K562 (cell line): ENCODE measurements at regions not wholly inside any gene's neighbourhood (a gene's known extent, or its start where the extent isn't known, plus 50 kb on each side); places are given as distances from the start of the nearest gene placed in this dataset.

ENCODE experiments used
- ATF6 ChIP-seq: sonication (generic); formaldehyde crosslinking; IDR thresholded peaks from 2 replicates; pipeline ENCODE4 v1.4.0; 2020; ENCODE audit warnings: mild to moderate bottlenecking, missing genetic modification reagents
- DDX20 ChIP-seq: fragments of 450-650 bp; IDR thresholded peaks from 2 replicates; pipeline ENCODE4 v1.6.1; 2016; ENCODE audit warnings: missing genetic modification characterization, low read depth, mild to moderate bottlenecking, missing compliant biosample characterization, moderate library complexity
- KAT7 ChIP-seq: sonication (generic); formaldehyde crosslinking; IDR thresholded peaks from 2 replicates; pipeline ENCODE4 v1.8.0; 2022; ENCODE audit warnings: missing genetic modification reagents, mild to moderate bottlenecking, borderline replicate concordance
- MAFK ChIP-seq: IDR thresholded peaks from 2 replicates; pipeline ENCODE4 v1.6.1; 2011; ENCODE audit warnings: low read length, improper control_type of control experiment
- NBN ChIP-seq: fragments of 450-650 bp; IDR thresholded peaks from 2 replicates; pipeline ENCODE4 v1.6.1; 2016; ENCODE audit warnings: low read depth, mild to moderate bottlenecking
- NFRKB ChIP-seq: fragments of 450-650 bp; IDR thresholded peaks from 2 replicates; pipeline ENCODE4 v1.6.1; 2016; ENCODE audit warnings: low read depth
- PML ChIP-seq: IDR thresholded peaks from 2 replicates; pipeline ENCODE4 v1.6.1; 2012; ENCODE audit warnings: low read length, inconsistent platforms
- ZBTB11 ChIP-seq, 3 experiments: fragments of 200-800 bp in 1 of 3; fragments of 250-450 bp in 1 of 3; fragments of 450-650 bp in 1 of 3; sonication (Bioruptor Pico) in 1 of 3; sonication (Bioruptor generic) in 1 of 3; formaldehyde crosslinking in 1 of 3; IDR thresholded peaks; 2 replicates each; pipeline versions ENCODE4 v1.6.1 to v1.8.0; 2016 to 2022; ENCODE audit warnings: mild to moderate bottlenecking in 2 of 3, missing genetic modification characterization in 2 of 3, missing compliant biosample characterization in 1 of 3, moderate library complexity in 1 of 3
- TF ChIP-seq, protein P1 (sequence below): sonication (generic); formaldehyde crosslinking; IDR thresholded peaks from 2 replicates; pipeline ENCODE4 v1.8.1; 2022; ENCODE audit warnings: missing genetic modification reagents
- TF ChIP-seq, protein P2 (sequence below), 3 experiments: IDR thresholded peaks in 2 of 3; conservative IDR thresholded peaks in 1 of 3; 2 replicates each; pipeline ENCODE4 v1.5.1; 2011 to 2012; ENCODE audit warnings: low read length in 3 of 3, mild to moderate bottlenecking in 3 of 3, control low read depth in 2 of 3, improper control_type of control experiment in 1 of 3, inconsistent platforms in 1 of 3, low read depth in 1 of 3, mixed read lengths in 1 of 3, moderate library complexity in 1 of 3; ENCODE audit not compliant: insufficient read depth in 2 of 3
- TF ChIP-seq, protein P3 (sequence below): fragments of 250-450 bp; sonication (Bioruptor Pico); IDR thresholded peaks from 2 replicates; pipeline ENCODE4 v1.4.0; 2020

DNA sequence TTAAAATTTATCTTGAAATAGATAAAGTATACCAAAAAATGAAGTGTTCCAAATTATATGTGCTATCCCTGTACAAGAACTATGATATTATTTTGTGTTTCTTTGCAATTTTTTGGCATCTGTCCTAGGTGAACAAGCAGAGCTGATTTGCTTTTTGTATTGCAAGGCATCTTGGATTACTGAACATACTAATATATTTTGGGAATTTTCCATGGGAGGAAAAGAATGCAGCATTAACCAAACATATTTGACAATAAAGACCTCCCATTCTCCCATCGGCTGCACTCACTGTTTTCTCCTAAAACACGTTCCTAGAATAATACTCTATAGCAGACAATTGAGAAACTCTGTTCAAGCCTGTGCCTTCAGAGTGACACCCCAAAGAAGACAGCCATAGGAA, 265.1 kb upstream of the ALCAM start:
- TF ChIP-seq KAT7 (CRISPR knock-in tag) (no peak), DDX20 (tag) (no peak), ATF6 (CRISPR knock-in tag) (no peak), NFRKB (no peak), NBN (no peak), MAFK (no peak), ZBTB11 (CRISPR knock-in tag; IDR thresholded peaks at IDR 0.05) (no peak), PML (no peak)
- TF ChIP-seq, protein P1, sequence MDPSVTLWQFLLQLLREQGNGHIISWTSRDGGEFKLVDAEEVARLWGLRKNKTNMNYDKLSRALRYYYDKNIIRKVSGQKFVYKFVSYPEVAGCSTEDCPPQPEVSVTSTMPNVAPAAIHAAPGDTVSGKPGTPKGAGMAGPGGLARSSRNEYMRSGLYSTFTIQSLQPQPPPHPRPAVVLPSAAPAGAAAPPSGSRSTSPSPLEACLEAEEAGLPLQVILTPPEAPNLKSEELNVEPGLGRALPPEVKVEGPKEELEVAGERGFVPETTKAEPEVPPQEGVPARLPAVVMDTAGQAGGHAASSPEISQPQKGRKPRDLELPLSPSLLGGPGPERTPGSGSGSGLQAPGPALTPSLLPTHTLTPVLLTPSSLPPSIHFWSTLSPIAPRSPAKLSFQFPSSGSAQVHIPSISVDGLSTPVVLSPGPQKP (CRISPR knock-in tag) = no peak
- TF ChIP-seq, protein P2, sequence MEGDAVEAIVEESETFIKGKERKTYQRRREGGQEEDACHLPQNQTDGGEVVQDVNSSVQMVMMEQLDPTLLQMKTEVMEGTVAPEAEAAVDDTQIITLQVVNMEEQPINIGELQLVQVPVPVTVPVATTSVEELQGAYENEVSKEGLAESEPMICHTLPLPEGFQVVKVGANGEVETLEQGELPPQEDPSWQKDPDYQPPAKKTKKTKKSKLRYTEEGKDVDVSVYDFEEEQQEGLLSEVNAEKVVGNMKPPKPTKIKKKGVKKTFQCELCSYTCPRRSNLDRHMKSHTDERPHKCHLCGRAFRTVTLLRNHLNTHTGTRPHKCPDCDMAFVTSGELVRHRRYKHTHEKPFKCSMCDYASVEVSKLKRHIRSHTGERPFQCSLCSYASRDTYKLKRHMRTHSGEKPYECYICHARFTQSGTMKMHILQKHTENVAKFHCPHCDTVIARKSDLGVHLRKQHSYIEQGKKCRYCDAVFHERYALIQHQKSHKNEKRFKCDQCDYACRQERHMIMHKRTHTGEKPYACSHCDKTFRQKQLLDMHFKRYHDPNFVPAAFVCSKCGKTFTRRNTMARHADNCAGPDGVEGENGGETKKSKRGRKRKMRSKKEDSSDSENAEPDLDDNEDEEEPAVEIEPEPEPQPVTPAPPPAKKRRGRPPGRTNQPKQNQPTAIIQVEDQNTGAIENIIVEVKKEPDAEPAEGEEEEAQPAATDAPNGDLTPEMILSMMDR (IDR thresholded peaks at IDR 0.05 in 2 of 3, conservative IDR thresholded peaks at IDR 0.05 in 1 of 3; ENCODE audit: insufficient read depth in 2 of 3, low read depth in 1 of 3, low read length in 3 of 3) = no peak
- TF ChIP-seq, protein P3, sequence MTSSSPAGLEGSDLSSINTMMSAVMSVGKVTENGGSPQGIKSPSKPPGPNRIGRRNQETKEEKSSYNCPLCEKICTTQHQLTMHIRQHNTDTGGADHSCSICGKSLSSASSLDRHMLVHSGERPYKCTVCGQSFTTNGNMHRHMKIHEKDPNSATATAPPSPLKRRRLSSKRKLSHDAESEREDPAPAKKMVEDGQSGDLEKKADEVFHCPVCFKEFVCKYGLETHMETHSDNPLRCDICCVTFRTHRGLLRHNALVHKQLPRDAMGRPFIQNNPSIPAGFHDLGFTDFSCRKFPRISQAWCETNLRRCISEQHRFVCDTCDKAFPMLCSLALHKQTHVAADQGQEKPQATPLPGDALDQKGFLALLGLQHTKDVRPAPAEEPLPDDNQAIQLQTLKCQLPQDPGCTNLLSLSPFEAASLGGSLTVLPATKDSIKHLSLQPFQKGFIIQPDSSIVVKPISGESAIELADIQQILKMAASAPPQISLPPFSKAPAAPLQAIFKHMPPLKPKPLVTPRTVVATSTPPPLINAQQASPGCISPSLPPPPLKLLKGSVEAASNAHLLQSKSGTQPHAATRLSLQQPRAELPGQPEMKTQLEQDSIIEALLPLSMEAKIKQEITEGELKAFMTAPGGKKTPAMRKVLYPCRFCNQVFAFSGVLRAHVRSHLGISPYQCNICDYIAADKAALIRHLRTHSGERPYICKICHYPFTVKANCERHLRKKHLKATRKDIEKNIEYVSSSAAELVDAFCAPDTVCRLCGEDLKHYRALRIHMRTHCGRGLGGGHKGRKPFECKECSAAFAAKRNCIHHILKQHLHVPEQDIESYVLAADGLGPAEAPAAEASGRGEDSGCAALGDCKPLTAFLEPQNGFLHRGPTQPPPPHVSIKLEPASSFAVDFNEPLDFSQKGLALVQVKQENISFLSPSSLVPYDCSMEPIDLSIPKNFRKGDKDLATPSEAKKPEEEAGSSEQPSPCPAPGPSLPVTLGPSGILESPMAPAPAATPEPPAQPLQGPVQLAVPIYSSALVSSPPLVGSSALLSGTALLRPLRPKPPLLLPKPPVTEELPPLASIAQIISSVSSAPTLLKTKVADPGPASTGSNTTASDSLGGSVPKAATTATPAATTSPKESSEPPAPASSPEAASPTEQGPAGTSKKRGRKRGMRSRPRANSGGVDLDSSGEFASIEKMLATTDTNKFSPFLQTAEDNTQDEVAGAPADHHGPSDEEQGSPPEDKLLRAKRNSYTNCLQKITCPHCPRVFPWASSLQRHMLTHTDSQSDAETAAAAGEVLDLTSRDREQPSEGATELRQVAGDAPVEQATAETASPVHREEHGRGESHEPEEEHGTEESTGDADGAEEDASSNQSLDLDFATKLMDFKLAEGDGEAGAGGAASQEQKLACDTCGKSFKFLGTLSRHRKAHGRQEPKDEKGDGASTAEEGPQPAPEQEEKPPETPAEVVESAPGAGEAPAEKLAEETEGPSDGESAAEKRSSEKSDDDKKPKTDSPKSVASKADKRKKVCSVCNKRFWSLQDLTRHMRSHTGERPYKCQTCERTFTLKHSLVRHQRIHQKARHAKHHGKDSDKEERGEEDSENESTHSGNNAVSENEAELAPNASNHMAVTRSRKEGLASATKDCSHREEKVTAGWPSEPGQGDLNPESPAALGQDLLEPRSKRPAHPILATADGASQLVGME (CRISPR knock-in tag) = no peak
